Ureter (tissue), 1 donor: ENCODE measurements at regions not wholly inside any gene's neighbourhood (a gene's known extent, or its start where the extent isn't known, plus 50 kb on each side); places are given as distances from the start of the nearest gene placed in this dataset.
"Not testable (repeated sequence)": the region's sequence is repeated elsewhere in the genome, so short reads cannot be mapped to it uniquely, and the experiment has no call there.

Experiments used
- DNase-seq: peaks from one replicate; pipeline ENCODE4 v3.0.0-alpha.2; 2020; ENCODE audit warnings: low spot score
- donor health status: DM: yes; HTN: yes; CAD: no.

GRCh38 chr17:31623990-31624389 is 232.5 kb downstream of the RAB11FIP4 start:
- DNase-seq = no peak

DNA sequence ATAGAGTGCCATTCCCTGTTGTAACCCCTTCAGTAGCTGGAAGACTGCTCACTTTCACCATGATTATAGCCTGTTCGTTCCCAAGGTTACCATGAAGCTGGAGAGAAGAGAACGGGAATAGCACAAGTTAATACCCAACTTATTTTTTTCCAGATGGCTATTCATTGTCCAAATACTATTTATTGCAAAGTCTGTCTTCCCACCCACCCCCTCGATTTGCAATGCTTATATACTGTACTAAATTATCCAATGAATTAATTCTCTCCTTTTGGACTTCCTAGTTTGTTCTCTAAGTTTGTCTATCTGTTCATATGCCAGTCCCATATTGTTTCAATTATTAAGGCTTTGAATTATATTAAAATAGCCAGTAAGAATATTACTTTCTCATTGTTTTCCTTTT is 231.0 kb downstream of the RAB11FIP4 start:
- DNase-seq = no peak

DNA sequence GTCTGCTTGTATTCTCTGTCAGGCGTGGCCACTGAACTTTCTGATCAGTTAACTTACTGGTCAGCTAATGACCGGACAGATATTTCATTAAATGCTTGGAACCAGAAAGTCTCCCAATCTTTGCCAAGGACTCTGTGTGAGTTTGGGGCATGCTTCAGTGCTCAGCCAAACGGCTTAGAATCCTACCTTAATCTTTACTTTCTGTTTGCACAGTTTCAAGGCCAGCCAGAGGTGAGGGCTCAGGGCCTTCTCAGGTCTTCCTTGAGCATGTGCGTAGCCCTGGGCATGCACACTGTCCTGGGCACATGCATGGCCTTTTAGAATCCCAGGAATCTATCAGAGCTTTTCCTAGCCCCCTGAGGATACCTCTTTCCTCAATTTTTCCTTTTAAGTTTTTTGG is 230.1 kb downstream of the RAB11FIP4 start:
- DNase-seq = no peak

- not testable (repeated sequence) for DNase-seq
These were observed 219.6 kb downstream of the RAB11FIP4 start for GRCh38 chr17:31611053-31611452.

- DNase-seq = no peak
These were observed 218.8 kb downstream of the RAB11FIP4 start for GRCh38 chr17:31609996-31610910.

DNA sequence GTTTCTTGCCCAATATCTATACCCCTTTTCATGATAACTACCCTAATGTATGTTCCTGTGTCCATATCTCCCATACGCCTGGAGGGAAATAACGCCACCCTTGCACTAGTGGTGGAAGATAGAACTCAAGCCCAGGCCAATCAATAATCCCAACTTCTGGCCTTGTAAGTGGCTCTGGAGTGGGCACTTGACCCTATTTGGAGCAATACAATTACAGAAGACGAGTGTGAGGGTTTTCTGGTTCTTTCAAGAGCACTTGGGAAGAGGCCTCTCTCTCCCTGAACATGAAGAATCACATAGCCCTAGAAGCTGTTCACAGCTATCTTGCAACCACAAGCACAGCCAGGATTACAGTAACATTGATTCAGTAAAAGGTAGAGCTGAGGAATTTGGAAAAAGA is 217.9 kb downstream of the RAB11FIP4 start:
- DNase-seq = no peak

DNA sequence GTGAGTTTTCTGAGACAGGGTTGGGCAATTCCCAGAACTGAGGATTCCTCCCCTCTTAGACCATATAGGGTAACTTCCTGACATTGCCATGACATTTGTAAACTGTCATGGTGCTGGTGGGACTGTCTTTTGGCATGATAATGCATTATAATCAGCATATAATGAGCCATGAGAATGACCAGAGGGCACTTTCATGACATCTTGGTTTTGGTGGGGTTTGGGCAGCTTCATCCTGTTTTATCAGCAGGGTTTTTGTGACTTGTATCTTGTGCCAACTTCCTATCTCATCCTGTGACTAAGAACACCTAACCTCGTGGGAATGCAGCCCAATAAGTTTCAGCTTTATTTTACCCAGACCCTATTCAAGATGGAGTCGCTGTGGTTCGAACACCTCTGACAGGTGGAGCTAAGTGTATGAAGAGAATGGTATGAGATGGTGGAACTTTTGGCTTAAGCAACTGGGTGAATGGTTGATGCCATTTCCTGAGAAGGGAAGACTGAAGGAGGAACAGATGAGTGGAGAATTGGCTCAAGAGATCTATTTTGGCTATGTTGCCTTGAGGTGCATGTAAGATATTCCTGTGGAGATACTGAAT is 217.3 kb downstream of the RAB11FIP4 start:
- no peak for DNase-seq

DNA sequence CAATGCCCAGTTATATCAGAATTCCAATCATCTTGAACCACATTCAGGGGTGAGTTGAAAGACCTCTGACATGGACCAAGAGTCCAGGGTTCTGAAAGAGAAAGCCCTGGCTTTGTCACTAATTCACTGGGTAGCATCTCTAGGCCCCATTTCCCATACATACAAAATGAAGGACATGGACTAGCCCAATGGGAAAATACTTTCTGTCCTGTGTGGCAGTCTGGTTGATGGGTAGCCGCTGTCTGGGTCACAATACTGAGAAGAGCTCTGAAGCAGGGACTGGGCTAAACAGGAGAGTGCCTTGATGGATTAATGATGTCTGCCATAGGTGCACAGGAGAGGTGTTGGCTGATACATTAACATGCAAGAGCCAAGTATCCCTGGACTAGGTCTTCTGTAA is 214.3 kb downstream of the RAB11FIP4 start:
- DNase-seq = no peak

GRCh38 chr17:31604936-31605335 is 213.5 kb downstream of the RAB11FIP4 start:
- no peak for DNase-seq

- not testable (repeated sequence) for DNase-seq
These were observed 208.7 kb downstream of the RAB11FIP4 start for GRCh38 chr17:31600144-31600543.

- no peak for DNase-seq
These were observed 207.6 kb downstream of the RAB11FIP4 start for GRCh38 chr17:31598921-31599571.

GRCh38 chr17:31598399-31598782 is 206.9 kb downstream of the RAB11FIP4 start:
- DNase-seq = no peak

DNA sequence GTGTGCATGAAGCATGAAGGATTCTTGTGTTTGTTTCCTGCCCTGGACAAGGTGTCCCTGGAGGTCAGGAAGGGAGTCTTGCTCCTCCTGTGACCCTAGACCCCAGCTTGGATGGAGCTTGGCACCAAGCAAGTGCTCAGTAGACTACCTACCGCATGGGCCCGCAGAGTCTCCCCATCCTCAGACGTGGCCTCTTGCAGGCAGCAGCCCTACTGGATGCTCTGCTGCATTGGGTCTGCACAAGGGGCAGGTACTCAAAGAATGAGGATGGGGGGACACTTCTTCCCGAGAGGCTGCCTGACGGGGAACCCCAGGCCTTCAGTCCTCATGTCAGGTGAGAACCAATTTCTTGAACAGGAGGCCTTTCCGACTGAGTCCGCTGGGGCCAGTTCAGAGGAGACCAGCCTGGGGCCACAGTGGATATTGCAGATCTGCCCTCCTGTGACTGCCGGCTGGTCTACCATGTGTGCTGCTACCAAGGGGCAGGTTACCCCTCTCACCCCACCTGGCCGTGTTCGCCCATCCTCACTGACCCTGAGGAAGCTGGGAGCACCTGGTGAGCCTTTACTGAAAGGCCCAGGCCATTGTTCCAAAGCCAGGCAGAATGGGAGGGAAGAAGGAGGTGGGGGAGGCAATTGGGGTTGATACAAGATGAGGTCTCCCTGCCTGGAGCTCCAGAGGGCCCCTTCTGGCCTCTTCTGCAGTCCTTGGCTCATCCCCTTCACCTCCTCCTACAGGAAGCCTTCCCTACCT is 206.3 kb downstream of the RAB11FIP4 start:
- DNase-seq = no peak

- DNase-seq = peak; percentile 77
These were observed 205.2 kb downstream of the RAB11FIP4 start for GRCh38 chr17:31596382-31597323.

DNA sequence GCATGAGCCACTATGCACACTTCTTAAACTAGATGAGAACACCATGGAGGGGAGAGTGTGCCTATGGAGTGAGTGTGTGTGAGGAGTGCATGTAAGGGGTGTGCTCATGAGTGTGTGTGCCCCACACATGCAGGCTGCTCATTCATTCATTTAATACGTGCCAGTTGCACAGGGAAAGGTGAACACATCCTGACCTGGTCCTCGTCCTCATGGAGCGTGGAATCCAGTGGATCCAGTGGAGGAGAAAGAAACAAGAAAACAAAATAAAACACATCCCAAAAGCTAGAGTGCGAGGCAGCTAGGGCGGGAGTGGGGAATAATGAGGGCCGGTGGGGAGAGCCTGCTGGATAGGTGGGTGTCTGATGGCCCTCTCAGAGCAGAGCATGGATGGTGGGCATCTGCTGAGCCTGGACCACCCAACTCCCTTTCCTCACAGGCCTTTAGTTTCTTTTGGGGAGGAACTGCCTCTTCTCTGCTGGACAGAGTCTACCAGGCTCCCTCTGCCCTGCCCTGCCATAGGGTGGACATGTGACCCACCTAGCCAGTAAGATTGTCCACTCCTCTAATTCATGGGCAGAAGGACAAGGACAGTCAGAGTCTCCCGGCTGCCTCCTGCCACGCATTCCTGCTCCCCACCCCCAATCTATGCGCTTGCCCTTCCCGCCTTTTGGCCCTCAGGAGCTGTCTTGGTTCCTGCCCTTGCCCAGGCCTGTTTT is 204.3 kb downstream of the RAB11FIP4 start:
- no peak for DNase-seq

DNA sequence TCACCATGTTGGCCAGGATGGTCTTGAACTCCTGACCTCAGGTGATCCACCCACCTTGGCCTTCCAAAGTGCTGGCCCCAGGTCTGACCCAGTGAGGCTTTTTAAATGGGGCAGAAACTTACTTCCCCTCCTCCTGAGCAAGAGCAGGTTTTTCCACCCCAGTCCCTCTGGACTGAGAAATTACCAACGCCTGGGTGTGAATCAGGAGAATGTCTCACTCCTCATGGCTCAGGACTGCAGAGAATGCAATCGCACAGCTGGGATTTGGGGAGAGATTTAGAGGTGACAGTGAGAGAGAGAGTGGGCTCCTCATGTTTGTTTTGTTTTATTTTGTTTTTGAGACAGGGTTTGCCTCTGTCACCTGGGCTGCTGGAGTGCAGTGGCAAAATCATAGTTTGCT is 203.6 kb downstream of the RAB11FIP4 start:
- DNase-seq = no peak

GRCh38 chr17:31594416-31594815 is 202.9 kb downstream of the RAB11FIP4 start:
- DNase-seq = no peak

GRCh38 chr17:31593806-31594205 is 202.3 kb downstream of the RAB11FIP4 start:
- no peak for DNase-seq

DNA sequence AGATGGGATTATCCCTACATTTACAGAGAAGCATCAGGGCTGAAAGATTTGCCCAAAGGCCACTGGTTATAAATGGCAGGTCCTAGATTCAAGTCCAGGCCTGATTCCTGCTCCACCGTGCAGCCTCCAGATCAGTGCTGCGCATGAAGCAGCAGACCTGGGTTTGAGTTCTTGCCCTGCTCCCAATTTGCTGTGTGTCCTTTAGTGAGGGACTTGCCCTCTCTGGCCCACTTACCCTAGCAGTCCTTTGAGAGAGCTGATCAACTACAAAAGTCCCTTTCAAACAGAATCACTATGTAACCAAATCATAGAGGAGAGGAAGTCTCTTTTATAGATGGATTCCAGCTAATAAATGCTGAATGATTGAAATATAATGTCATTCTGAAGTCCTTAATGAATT is 200.4 kb downstream of the RAB11FIP4 start:
- no peak for DNase-seq

GRCh38 chr17:31588512-31588911 is 197.0 kb downstream of the RAB11FIP4 start:
- DNase-seq = no peak
